HK-2 (cell line): ENCODE measurements at regions not wholly inside any gene's neighbourhood (a gene's known extent, or its start where the extent isn't known, plus 50 kb on each side); places are given as distances from the start of the nearest gene placed in this dataset.
"Not testable (repeated sequence)": the region's sequence is repeated elsewhere in the genome, so short reads cannot be mapped to it uniquely, and the experiment has no call there.

Source experiments
- DNase-seq: peaks from one replicate; pipeline ENCODE4 v3.0.0-alpha.2; 2018; ENCODE audit not compliant: unreplicated experiment

- peak; percentile 55 for DNase-seq
These were observed 133.4 kb downstream of the SLC1A3 start for GRCh38 chr5:36739751-36740221.

- DNase-seq: no peak
These were observed 134.0 kb downstream of the SLC1A3 start for GRCh38 chr5:36740259-36740898.

GRCh38 chr5:36741128-36741527 lies 134.7 kb downstream of the SLC1A3 start:
- DNase-seq: no peak

DNA sequence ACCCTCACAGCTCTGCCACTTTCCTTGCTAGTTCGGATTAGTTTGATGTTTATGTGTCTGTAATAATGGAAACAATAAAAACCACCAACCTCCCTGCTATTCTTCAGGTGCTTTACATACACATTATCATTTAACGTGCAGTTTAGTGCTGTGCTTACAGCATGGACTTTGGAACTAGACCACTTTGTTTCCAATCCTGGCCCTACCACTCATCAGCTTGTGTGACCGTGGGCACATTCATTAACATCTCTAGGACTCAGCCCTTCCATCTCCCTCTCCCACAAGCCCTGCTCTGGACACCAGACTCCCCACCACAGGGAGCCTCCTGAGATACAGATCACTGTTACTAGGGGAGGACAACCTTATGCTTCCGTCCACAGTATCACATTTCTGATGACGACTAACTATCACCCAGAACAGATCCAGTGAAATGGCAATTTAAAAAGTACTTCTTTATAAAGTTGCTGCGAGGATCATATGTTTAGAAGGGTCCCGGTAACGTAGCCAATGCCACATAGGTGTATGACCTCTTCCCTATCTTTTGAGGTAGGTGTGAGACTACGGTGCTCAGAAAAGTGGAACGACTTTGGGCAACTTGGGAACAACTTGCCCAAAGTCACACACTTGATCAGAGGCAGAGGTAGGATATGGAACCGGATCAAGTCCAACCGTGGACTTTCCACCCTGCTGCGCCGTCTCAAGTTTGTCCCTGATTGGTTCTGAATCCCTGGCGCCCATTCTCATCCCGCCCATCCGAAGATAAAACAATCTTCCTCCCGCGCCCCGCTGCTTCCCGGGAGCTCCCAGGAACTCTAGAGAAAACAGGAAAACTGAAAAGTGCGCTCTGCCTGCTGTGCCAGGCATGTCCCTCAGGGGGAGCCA lies 132.4 kb upstream of the NIPBL start:
- DNase-seq: peak; percentile 77

DNA sequence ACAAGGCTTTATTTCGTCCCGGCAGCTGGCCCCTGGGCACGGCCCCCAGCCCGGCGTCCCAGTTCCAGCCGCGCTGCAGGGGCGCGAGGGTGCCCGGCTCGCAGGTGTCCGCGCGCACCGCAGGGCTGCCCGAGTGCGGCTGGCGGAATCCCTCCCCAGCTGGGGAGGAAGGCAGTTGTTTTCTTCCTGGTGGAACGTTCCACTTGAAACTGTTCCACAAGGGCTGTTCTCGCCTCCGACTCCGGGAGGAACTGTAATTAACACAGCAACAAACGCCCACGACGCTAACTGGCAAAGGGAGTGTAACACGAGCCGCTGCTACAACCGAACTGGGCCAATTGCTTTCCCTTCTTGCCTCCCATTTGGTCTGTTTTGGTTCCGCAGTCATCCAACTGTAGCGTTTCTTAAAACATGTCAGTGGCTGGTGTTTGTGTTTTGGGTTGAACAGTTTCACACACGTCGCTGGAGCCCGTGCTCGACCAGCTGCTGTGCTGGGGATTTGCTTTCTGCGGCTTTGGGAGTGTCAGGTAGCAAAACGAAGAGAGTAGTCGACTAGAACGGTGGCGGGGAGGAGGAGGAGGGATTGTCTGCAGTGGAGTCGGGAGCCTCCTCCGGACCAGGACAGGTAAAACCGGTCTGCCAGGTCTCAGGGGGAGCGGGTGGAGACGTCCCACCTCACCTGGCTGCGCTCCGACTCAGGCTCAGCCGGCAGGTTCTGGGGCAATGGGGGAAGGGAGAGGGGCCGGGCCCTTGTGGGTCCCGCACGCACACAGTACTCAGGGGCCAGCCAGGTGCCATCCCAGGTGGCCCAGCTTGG lies 131.6 kb upstream of the NIPBL start:
- peak; percentile 15 for DNase-seq

DNA sequence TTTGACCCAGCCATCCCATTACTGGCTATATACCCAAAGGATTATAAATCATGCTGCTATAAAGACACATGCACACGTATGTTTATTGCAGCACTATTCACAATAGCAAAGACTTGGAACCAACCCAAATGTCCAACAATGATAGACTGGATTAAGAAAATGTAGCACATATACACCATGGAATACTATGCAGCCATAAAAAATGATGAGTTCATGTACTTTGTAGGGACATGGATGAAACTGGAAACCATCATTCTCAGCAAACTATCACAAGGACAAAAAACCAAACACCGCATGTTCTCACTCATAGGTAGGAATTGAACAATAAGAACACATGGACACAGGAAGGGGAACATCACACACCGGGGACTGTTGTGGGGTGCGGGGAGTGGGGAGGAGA lies 128.8 kb upstream of the NIPBL start:
- not testable (repeated sequence) for DNase-seq

DNA sequence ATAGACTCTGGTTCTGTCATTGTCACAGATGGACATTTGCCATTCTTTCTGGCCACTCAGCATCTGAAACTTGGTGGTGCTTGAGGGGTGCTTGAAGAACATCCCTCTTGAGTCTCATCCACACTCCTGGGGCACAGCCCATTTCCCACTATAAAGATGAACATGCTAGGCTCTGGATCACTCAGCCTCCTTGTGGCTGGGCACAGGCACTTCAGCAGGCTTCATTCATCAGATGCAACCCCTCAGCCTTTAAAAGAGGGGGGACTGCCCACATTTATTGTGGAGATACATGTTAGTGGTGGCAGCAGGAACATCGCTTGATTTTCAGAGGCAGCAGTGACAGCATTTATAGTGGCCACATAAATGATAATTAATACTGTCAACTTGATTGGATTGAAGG lies 124.7 kb upstream of the NIPBL start:
- DNase-seq: no peak

DNA sequence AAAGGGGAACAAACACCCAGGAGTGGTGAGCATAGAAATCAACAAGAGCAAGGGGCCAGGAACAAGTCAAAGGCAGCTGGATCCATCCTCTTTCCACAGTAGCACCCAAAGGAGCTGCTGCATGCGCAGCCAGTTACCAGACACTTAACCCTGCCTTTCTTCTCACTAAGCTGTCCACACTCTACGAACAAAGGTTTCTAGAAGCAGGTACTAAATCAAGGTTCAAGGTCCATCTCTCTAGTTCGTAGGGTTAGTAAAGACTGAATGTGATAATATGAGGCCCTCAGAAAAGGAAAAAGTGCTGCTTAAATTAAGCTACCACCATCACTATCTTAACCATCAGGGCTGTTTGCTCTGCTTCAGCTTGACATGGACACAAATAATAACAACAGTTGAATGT lies 121.2 kb upstream of the NIPBL start:
- no peak for DNase-seq

DNA sequence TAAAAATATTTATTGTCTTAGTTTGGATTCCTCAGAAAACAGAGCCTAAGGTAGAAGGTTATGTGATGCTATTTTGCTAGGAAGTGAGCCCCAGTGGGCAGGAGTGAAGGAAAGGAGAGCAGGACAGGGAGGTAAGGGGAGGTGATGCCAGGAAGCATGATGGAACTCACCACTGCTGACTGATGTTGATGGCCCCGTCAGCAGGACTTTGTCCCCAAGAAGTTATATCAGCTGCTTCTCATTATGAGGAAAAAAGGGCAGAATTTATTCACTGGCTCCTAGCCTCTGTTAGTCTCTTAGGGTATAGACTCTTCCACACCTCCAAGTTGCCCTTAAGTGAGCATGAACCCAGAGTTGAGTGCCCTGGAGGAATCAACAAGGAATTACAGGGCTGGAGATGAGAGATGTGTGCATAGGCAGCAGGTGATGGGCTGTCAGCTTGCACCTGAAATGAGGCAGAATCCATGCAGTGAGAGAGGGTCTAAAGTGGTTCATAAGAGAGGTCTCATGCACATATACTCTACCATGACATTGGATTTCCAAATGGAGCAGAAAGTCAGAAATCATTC lies 120.6 kb upstream of the NIPBL start:
- no peak for DNase-seq

DNA sequence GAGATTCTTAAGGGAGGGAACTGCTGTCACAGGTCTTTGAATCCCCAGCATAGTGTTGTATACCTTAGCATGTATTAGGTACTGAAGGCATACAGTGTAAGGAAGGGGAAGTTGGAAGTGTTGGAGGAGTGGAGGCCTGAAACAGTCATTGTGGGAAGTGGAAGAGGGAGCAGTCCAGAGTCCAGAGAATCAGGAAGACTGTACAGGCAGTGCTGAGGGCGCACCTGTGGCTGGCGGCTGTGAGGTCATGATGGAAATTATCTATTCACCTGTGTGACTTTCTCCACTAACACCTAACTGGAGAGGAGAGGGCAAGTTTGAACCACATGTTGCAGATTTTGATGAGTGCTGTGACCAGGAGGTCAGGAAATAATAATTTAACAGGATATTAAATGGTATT lies 119.7 kb upstream of the NIPBL start:
- DNase-seq: no peak

GRCh38 chr5:36759117-36759516 lies 117.5 kb upstream of the NIPBL start:
- DNase-seq: no peak

- DNase-seq: no peak
These were observed 113.1 kb upstream of the NIPBL start for GRCh38 chr5:36763454-36763853.

DNA sequence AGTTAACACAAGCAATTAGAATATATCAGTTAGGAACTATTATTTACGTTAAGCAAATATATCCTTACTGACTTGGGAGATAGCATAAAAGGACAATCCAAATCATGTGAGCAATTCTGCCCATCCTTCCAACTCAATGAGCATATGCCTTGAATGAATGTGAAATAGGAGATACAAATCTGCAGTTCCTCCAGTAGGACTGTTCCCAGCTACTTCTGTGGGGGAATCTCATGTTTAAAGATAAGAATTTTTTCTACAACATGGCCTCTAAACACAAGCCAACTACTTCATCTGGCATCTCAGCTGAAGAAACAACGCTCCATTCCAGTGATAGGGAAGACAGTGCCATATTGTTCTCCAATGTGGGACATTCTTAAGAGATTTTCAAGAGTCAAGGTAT lies 110.7 kb upstream of the NIPBL start:
- DNase-seq: no peak

- no peak for DNase-seq
These were observed 109.6 kb upstream of the NIPBL start for GRCh38 chr5:36766981-36767380.

DNA sequence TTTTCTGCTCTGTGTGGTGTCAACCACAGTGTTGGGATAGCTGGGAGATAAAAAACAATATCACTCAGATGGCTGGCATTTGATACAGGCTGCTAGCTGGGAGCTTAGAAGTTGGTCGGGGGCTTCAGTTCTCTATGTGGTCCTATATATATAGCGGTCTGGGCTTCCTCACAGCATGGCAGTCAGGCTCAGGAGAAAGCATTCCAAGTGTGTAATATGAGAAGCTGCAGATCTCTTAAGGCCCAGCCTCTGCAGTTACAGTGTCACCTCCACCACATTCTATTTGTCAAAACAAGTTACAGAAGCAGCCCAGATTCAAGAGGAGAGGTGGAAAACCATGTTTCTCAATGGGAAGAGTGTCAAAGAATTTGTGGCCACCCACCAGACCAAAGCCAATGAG lies 108.1 kb upstream of the NIPBL start:
- no peak for DNase-seq

DNA sequence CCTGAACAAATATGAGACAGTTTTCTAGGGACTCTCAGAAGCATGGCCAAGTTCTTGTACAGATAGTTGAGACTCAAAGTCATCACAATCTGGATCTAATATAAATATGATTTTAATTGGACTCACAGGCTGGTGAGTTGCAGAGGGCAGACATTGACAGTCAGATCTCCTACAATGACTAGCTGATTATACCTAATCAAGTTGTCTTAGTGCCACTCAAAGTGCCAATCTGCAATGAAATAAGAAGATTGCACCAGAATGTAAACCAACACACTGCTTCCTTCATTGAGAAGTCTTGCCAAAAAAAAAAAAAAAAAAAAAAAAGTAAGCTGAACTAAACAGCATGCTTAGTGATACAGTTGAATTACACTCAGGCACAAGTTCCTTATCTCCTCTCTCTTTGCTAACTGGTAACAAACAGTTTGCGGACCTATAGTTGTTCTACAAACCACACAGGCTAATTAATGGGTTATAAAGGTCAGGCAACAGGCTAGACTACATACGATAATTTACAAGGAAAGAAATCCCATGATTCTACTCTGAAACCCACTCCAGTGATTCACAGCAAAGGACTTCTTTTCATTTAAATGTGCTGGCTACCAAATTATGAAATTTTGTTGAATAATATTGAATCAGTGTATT lies 107.3 kb upstream of the NIPBL start:
- DNase-seq: no peak

DNA sequence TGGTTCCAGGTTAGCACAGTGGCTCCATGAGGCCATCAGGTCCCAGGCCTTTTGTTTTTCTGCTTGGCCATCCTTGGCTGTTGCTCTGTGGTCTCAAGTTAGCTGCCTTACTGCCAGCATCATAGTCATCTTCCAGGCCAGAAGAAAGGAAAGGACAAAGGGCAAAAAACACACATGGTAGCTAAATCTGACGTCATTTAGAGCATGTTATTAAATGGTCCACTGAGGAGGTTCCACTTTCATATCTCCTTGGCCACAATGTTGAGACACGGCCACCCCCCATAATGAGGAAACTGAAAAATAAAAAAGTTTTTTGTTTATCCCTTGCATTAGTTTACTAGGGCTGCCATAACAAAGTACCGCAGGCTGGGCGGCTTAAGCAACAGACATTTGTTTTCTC lies 106.4 kb upstream of the NIPBL start:
- DNase-seq: no peak

GRCh38 chr5:36772276-36773140 lies 104.1 kb upstream of the NIPBL start:
- no peak for DNase-seq

DNA sequence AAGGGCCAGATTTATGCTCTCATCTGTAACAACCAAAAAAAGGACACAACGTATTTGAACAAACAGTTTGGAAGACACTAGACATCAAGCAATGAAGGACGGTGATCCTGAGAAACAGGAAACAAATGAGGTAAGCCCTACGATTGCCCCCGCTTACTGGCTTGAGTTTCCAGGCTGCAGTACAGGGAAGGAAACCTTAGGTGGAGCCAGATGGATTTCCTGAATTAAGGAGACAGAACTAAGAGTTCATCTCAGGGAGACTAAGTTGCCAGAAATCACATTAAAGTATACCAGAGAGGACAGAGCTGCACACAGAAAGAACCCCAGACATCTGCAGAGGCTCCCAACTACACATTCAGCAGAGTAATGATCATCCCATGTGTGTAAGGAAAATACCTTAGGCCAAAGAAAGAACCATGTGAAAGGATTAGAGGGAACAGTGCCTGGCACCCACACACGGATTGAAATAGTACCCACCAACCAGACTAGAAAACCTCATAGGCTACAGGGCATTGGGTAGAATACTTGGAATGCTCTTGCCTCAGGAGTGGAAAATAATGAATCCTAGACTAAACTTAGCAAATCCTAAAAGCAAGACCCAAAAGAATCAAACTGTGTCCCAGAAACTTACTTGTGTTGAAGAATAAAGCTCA lies 99.3 kb upstream of the NIPBL start:
- DNase-seq: no peak

- DNase-seq: no peak
These were observed 98.2 kb upstream of the NIPBL start for GRCh38 chr5:36778336-36778735.
